HG03342 (cell line): ENCODE measurements at regions not wholly inside any gene's neighbourhood (a gene's known extent, or its start where the extent isn't known, plus 50 kb on each side); places are given as distances from the start of the nearest gene placed in this dataset.

Experiments used
- ATAC-seq: cut with Tn5 transposase; IDR thresholded peaks from one replicate; pipeline ENCODE4 v1.9.1; 2021; ENCODE audit warnings: mild to moderate bottlenecking, moderate library complexity; ENCODE audit not compliant: unreplicated experiment

DNA sequence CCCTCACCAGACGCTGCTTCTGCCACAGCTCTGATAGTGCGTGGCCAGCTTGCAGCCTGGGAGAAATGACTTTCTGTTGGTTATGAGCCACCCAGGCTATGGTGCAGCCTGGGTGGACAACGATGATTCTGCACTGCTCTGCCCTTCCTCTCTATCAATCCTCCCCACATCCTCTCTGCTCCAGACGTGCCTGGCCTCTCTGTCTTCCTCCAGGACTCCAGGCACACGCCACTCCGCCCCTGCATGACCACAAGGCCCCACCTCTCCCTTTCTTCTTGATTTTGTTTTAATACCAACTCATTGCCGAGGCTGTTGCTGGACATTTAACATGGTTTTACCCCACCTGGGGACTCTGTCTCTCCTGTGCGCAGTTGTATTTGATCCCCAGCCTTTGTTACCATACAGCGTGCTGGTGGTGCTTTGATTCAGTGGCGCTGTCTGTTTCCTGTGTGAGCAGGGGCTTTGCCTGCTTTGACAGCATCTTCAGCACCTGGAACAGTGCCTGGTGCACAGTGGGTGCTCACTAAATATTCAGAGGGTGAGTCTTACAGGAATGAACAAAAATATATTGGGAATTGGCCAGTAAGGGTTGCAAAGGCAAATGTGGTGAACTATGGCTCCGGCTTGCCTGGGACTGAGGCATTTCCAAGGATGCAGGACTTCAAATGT is 280.9 kb downstream of the CDH26 start:
- no peak for ATAC-seq

DNA sequence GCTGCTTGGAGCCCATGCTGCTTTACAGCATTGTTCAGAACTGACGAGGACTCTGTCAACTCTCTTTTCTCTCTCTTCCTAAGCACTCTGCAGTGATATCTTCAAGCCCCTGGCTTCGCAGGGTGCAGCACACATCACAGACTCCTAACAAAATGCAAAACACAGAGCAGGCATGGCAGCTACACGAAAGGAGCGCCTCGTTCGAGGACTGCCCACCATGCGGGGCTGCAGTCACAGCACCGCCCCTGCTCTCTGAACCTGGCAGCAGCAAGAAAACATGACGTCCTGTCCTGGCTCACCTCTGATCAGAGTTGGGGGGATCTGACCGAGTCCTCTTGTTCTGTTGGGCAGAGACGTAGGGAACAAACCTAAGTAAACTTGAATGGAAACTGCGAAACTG is 281.7 kb downstream of the CDH26 start:
- no peak for ATAC-seq

DNA sequence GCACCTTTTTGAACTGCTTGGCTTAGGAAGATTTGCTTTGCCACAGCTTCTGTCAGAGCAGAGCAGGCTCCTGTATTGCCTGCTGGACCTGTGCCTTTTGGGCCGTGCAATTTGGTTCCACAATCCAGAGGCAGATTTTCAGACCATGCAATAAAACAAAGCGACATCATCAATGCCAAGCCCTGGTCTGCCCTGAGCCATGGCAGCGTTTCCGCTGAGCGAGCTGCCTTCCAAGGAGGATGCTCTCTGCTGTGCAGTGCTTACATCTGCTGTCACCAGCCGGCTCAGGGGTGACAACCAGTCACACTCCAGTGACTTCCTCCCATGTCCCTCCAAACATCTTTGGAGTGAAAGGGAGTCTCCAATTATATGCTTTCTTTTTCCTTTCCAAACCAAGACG is 282.2 kb downstream of the CDH26 start:
- ATAC-seq, result no peak

DNA sequence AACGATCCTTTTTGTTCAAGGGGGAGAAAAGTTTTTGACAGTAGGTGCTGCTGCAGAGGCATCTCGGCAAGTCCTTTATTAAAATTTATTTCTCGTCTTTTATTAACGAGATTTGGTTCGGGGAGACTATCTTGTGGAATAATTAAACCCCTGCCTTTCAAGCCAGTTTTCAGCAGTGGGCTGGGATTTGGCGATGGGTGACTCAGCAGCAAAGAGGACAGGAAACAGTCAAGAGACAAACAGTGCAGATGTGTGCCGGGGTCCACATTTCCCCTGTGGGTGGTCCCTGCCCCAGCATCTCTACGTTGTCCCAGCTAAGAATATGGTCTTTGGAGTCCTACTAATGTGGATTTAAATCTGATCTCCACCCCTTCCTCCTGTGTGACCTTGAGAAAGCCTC is 282.8 kb downstream of the CDH26 start:
- no peak for ATAC-seq

DNA sequence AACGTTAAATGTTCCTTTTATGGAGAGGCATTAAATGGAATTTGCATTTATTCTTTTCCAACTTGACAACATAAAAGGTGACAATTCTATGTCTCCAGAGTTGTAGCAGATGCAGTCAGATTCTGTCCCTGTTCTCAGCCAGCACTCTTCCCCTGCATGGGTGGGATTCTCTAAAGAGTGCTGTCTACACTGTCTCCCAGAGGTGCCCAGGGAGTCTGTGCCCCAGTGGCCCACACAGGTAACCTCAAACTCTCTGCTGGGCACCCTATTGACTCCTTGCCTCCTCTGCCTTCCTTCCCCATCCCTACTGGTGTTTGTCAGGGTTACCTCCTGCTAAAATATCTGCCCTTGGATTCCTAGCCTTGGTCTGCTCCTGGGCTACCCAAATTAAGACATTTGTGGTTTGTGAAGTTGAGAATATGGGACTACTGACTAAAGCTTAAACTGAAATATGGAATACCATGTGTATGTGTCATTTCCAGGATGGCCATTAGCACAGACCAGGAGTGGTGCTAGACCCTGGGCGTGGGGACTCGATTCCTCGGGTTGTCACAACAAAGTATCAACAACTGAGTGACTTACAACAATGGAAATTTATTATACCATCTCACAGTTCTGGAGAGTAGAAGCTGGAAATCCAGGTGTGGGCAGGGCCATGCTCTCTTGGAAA is 284.7 kb downstream of the CDH26 start:
- ATAC-seq, result no peak

DNA sequence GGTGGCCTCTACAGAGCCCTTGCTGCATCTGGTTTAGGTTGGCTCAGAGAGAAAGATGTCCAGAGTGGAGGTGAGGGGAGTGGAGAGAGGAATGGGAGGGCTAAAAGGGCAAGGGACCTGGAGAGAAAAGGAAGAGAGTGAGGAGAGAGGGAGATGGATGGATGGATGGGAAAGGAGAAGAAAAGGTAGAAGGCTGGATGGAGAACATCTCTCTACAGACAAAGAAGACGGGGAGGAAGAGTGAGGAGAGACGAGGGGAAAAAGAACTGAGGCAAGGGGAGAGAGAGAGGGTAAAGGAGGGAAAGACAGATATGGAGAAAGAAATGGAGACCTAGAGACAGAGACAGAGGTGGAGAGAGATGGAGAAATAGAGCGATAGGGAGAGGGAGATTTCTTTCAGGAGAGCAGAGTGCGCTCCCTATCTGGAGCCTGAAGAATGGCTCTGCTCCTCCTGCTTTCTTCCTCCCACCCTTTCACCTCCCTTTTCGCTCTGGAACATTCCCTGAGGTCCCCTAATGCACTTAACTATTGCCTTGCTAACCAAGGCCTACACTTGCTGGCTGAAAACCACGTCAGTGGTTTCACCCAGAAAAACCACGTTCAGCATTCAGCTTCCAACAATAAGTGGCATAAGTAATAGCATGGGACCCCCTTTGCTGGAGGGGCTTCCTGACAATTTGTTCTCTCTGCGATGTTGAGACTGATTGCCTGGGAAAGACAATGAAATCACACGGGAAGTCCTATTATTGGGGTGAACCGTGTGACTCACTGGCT is 286.3 kb downstream of the CDH26 start:
- ATAC-seq, result no peak

DNA sequence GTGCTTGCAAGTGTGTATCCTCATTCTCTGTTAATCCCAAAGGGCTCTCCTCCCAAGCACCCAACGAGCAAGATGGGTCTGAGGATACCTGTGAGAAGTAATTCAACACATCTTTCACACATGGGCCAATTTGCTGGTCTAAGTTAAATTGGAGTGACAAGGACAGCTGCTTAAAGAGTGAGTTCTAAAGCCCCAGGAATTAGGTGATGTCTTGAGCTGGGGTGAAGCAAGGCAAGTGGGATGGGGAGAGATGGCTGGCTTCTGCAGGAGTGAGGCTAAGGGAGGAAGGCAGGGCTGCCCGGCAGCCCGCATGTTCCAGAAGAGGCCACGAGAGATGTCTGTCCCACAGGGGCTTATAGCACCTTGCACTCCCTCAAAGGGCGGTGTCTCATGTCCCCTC is 288.5 kb downstream of the CDH26 start:
- ATAC-seq, result no peak

DNA sequence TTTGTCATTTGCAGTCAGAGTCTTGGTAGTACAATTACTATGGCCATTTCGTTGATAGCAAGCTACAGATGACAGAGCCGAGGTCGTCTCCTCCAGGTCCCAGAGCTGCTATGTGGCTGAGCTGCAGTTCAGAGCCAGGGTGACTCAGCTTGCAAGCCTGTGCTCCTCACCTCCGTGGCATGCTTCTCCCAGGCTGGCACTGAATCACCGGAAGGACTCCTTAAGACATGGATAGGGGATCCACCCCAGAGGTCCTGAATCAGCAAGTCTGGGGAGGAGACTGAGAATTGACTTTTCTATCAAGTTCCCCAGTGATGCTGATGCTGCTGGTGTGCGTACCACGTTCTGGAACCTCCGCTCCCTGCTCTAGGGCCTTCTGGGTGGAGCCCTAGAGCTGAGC is 291.2 kb downstream of the CDH26 start:
- ATAC-seq, result no peak

DNA sequence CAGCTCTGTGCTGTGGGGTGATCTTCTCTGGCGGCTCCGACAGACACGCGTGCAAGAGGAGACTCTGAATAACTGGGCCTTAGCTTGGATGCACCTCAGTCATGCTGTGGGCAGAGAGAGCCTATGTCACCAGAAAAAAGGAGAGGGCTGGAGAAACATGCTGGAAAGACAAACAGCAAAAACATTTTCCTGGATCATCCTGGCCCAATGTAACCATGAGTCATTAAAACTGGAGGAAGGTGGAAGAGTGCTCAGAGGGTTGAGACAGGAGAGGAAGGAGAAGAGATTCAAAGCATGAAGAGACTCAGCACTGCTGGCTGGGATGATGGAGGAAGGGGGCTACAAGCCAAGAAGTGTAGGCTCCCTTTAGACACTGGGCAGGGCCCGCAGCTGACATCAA is 292.0 kb downstream of the CDH26 start:
- no peak for ATAC-seq

DNA sequence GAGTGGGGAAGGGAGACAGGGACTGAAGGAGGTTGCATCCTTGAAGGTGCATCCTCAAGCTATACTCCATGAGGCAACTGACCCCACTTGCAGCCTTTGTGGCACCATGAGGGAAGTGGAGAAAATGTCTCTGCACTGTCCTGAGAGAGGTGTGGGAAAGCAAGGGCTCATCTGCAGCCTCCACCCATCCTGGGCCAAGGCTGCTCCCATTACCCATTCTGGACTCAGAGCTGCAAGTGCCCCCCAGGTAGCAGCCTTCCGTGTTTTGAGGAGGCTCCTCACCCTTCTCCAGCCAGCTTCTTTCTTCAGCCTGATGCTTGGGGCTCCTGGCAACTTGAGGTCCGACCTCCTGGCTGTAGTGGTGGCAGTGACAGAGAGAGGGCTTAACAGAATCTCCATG is 294.6 kb downstream of the CDH26 start:
- no peak for ATAC-seq

DNA sequence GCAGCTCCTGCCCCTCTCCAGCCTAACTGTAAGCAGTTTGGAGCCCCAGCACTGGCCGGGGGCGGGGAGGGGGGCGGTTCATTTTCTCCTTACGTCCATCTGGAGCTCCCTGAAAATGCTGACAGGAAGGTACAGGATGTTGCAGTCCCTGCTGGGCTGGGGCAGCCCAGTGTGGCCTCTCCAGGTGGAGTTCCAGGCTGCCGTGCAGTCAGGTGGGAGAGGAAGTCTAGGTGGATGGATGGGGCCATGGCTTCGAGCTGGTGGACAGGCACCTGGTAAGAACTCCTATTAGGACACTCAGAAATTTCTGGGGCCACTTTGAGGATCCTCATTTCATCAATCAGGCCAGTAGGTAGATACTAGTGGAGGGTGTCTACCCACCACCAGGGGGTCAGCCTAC is 295.2 kb downstream of the CDH26 start:
- ATAC-seq, result no peak

DNA sequence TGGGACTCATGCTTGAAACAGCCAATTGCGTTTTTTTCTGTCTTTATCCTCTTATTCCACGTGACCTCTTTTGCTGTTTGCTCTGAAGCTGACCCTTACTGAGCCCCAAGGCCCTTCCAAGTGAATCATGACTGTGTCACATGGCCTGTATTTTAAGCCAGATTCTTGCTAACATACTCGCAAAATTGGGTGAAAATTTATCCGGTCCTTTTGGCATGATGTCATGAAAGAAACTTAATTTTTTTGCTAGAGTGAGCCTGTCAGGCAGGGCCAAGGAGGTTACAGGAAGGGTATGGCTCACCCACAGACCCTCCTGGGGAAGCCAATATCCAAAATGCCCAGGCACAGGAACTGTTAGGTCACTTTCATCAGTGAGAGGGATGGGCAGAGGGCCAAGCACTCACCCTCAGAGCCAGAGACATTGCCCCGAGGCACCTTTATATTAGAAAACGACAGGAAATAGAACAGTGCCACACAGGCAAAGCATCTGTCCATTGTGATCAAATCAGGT is 296.7 kb downstream of the CDH26 start:
- no peak for ATAC-seq

DNA sequence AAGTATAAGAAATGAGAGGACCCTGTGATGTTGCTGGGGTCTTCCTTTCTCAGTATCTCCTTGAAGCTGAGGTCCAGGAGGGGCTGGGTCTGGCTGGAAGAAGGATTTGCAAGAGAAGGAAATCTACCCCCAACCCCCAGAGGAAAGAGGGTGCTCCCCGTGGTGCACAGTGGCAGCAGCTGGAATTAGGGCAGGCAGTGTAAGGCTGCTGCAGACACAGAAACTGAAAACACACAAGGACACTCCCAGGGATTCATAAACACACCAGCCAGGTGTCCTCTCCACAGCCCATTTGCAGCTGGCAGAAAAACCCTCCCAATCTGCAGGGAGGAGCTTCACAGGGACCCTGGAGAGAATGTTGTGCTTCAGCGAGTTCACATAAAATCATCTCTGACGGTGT is 297.2 kb downstream of the CDH26 start:
- ATAC-seq, result no peak

DNA sequence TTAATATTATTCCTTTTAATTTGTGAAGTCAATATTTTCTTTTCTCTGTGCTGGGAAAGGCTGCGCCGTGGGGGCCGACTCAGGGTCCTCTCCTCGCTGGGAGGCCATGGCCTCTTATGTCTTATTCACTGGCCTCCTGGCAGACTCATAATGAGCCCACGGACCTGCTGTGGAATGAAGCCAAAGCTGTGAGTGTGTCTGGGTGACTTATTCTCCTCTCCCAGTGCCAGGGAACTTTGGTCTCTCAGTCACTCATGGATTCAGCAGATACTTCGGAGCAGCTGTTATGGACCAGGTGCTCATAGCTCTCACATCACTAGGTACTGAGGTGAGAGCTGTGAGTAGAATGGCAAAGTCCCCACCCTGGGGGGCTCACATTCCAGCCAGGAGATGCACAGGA is 297.6 kb downstream of the CDH26 start:
- no peak for ATAC-seq

DNA sequence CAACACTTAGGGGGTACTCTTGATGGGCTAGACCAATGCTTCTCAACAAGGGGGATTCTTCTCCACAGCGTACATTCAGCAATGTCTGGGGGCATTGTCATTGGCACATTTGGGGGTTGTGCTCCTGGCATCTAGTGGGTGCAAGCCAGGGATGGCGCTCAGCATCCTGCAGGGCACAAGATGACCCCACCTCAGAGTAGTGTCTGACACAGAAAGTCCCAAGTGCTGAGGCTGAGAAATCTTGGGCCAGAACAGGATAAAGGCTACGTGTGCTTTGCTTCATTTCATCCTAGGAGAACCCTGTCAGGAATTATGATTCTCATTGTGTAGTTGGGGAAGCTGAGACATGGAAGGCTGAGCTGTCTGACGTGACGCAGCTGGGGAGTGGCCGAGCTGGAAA is 298.6 kb downstream of the CDH26 start:
- no peak for ATAC-seq

DNA sequence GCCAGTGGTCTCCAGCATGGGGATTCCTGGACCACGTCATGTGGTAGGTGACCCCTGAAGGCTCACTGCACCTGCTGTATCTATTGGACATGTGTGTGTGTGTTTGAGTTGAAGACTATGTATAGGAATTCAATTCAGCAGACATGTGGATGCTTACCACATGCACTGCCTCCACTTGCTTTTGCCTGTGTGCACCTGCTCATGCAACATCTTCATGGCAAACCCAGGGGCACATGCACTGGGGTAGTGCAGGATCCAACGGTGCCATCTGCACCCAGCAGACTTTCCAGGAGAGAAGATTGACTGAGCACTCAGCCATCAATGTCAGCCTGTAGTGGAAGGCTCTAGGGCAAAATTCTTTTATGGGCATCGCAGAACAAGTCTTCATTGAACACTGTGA is 299.4 kb downstream of the CDH26 start:
- no peak for ATAC-seq

DNA sequence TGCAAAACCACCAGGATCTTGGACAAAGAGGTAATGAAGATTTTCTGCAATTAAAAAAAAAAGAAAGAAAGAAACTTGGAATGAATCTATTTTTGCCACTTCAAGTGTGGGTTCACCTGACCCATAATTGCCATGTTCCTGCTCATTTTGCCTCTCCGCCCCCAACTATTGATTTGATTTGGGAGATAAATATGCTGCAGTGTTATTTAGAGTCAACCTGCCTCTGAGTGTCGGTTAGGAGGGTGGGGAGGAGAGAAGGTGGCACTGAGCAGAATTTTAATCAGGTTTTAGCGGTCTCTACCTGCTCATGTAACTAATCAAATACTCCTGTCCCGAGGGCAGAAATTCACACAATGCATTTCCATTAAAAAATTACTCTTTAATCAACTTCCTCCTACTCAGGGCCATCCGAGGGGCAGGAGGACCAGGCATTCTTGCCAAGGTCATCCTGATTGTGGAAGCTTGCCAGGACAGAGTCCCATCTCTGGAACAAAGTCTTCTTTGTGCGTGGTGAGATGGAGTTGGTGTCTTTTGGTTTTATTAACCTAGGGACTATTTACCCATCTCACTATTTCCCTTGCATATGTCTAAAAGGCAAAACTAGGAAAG is 300.1 kb downstream of the CDH26 start:
- ATAC-seq, result no peak

DNA sequence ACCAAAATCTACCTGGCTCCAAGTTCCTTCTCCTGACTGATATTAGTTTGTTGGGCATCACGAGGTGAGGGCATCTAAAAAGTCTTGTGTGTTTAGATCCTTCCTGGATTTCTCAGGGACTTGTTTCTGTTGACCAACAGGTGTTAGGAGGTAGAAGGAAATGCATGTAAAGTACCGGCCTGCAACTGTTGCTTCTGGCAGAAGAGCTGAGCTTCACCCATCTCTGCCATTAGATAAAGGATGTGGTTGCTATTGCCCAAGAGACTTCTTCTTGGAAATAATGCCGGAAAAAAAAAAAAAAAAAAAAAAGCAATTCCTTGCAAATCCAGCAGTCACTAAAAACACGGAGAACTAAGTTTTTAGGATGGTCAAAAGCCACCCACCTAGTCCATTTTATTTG is 303.1 kb downstream of the CDH26 start:
- no peak for ATAC-seq

DNA sequence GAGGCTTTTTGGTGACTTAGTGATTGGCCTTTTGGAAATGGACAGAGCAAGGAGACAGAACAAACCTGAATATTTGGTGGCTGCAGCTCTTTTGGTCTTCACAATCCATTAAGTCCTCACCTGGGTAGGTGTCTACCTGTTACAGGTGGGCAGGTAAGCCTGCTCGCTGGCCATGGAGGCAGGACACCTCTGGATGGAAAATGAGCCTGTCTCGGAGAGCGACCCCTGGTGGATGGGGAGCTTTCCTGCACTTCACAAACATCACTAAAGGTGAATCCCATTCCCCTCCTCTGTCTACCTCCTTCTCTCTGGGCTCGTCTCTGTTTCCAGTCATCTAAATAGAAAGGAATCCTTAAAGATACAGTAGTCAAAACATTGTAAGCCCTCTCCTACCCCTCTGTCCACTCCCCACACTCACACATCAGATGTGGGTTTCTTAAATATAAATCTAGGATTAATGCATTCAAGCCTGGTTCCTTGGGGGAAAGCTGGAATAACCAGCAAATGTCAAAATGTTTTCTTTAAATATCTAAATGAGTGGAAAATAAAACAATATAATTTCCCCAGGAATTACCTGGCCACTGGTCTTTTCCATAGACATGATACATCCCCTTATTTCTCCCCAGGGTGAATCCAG is 304.9 kb downstream of the CDH26 start:
- peak; percentile 44 for ATAC-seq

DNA sequence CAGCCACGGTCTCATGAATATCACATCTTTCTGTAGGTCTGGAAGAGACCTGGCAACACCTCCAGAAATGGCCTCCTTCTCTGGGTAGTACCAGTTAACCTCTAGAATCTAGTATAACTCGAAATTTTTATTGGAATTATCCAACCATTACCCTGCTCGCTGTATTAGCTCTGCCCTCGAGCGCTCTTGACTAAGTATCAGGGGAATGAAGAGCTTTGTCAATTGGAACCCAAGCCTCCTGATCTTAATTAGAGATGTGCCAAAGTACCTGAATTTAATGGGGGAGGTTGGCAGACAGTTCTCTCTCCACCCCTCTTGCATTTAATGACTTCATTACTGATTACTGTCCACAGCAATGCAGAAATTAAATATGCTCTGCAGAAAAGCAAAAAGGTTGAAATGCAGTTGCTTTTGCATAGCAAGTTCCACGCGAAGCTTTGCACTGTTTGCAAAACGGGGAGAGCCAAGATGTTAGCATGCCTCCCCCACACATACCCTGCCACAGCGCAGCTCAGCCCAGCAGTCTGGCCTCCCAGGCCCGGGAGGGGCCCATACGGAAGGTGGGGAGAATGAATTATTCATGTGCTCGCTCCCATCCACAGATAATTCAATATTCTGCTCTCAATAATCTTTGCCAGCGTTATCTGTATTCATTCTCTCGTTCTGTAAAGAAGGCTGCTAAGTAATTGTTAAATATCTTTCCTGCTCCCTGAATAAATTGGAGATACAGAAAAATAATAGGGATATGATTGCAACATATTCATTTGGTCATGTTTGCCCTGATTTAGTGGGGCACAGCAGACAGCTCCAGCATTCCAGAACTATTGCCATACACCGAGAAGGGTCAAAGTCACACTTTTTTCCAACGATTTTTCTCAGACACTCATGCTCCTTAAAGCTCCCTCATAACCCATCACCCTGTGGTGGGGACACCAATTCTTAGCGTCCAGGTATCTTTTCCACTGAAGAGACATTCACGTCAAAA is 305.8 kb downstream of the CDH26 start:
- ATAC-seq, result no peak
